ENCODE measurements at regions not wholly inside any gene's neighbourhood (a gene's known extent, or its start where the extent isn't known, plus 50 kb on each side); places are given as distances from the start of the nearest gene placed in this dataset.

DNA sequence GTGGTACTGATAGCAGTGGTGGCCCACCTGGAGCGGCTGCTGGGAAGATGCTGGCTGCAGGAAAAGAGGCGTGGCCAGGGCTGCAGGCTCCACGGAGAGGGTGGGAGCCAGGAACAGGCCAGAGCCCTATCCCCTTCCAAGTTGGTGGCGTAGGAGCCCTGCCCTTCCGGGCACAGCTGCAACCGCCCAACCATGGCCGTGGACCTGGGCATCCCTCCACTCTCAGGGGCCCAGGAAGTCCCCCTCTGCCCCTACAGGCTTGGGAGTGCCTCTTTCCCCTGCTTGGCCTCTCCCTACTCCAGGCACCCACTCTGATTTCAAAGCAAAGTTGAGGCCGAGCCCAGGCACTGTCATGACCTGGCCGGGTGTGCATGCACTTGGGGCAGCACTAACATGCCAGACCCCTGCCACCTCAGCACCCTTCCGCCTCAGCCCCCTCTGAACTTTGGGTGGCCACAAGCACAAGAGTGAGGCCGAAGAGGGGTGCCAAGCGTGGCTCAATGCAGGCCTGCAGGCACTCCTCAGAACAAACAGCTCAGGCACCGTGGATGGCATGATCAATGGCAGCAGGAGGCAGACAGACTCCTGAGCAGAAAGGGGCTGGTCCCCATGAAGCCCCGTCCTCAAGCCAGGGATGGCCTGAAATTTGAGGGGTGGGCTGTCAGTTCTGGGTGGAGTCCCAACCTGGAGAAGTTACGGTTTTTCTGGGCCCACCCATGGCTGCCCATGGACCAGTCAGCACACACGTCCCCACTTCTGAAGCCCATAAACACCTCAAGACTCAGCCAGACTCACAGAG is 164.9 kb upstream of the PRNP start:
- Histone ChIP-seq H3K4me3 (no peak overlapping the region), H3K27ac (0 out of 6 replicates have a peak overlapping the region, but pooled peaks of 1 of the 2 experiments have one; percentile 4), H3K9me3 (no peaks in the 10 kb centered on the region), H3K4me1 (no peaks in the 10 kb centered on the region), H3K4me2 (no peak overlapping the region)
- DNase-seq (ENCODE audit: low read depth in 1 of 2, low spot score in 1 of 2) (no peak), ATAC-seq (no peak), FAIRE-seq (no peak)
- CTCF ChIA-PET, result interaction anchor here (1.0 to 1.4 kb wide), 3 partner anchors 10 to 32 kb away, joined by 3 read pairs; no protein-coding TSS in a partner anchor
- POLR2A ChIA-PET, result no interaction called here
- 79% methylated on average over 16 of the region's 16 CpGs for WGBS (ENCODE audit: missing lambda C conversion rate)
- TF ChIP-seq ZFP36 (IDR thresholded peaks at IDR 0.05; ENCODE audit: borderline replicate concordance, partially characterized antibody) (no peak), CHD2 (IDR thresholded peaks at IDR 0.05; ENCODE audit: low read length, partially characterized antibody) (no peak)
- TF ChIP-seq, protein P1, sequence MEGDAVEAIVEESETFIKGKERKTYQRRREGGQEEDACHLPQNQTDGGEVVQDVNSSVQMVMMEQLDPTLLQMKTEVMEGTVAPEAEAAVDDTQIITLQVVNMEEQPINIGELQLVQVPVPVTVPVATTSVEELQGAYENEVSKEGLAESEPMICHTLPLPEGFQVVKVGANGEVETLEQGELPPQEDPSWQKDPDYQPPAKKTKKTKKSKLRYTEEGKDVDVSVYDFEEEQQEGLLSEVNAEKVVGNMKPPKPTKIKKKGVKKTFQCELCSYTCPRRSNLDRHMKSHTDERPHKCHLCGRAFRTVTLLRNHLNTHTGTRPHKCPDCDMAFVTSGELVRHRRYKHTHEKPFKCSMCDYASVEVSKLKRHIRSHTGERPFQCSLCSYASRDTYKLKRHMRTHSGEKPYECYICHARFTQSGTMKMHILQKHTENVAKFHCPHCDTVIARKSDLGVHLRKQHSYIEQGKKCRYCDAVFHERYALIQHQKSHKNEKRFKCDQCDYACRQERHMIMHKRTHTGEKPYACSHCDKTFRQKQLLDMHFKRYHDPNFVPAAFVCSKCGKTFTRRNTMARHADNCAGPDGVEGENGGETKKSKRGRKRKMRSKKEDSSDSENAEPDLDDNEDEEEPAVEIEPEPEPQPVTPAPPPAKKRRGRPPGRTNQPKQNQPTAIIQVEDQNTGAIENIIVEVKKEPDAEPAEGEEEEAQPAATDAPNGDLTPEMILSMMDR (IDR thresholded peaks at IDR 0.05), result no peak

- POLR2A ChIA-PET, result no interaction called here
- TF ChIP-seq SMC3 (IDR thresholded peaks at IDR 0.05), result peak; percentile 35; the same call in 1 of the 3 replicates
- no peak for TF ChIP-seq CHD2 (IDR thresholded peaks at IDR 0.05; ENCODE audit: low read length, partially characterized antibody)
- TF ChIP-seq JUNB (IDR thresholded peaks at IDR 0.05), result no peak
- TF ChIP-seq SREBF2 (IDR thresholded peaks at IDR 0.05), result no peak
- TF ChIP-seq, protein P2, sequence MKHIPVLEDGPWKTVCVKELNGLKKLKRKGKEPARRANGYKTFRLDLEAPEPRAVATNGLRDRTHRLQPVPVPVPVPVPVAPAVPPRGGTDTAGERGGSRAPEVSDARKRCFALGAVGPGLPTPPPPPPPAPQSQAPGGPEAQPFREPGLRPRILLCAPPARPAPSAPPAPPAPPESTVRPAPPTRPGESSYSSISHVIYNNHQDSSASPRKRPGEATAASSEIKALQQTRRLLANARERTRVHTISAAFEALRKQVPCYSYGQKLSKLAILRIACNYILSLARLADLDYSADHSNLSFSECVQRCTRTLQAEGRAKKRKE (CRISPR knock-in tag; IDR thresholded peaks at IDR 0.05; ENCODE audit: low read depth), result no peak
- TF ChIP-seq ZC3H11A (IDR thresholded peaks at IDR 0.05), result no peak
- TF ChIP-seq TP53 (CRISPR knock-in tag; IDR thresholded peaks at IDR 0.05), result no peak
- TF ChIP-seq HES2 (IDR thresholded peaks at IDR 0.05), result no peak
- TF ChIP-seq KDM1A (IDR thresholded peaks at IDR 0.05; ENCODE audit: low read depth), result no peak
- no peak for TF ChIP-seq MAFK (IDR thresholded peaks at IDR 0.05; ENCODE audit: partially characterized antibody)
- TF ChIP-seq EHF (CRISPR knock-in tag; IDR thresholded peaks at IDR 0.05), result no peak
- TF ChIP-seq FOXS1 (CRISPR knock-in tag; IDR thresholded peaks at IDR 0.05), result no peak
- TF ChIP-seq CBX8 (IDR thresholded peaks at IDR 0.05), result no peak
- peak; percentile 23 to 57; a peak in 3 of 5 replicates for TF ChIP-seq RAD21 (conservative IDR thresholded peaks at IDR 0.05 in 1 of 2, IDR thresholded peaks at IDR 0.05 in 1 of 2)
- TF ChIP-seq, protein P3, sequence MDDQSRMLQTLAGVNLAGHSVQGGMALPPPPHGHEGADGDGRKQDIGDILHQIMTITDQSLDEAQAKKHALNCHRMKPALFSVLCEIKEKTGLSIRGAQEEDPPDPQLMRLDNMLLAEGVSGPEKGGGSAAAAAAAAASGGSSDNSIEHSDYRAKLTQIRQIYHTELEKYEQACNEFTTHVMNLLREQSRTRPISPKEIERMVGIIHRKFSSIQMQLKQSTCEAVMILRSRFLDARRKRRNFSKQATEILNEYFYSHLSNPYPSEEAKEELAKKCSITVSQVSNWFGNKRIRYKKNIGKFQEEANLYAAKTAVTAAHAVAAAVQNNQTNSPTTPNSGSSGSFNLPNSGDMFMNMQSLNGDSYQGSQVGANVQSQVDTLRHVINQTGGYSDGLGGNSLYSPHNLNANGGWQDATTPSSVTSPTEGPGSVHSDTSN (IDR thresholded peaks at IDR 0.05), result no peak
- TF ChIP-seq HEYL (CRISPR knock-in tag; IDR thresholded peaks at IDR 0.05), result no peak
- TF ChIP-seq, protein P1 (IDR thresholded peaks at IDR 0.05), result peak; percentile 24; the same call in 1 of the 3 replicates
- no peak for TF ChIP-seq JUN (IDR thresholded peaks at IDR 0.05)
- TF ChIP-seq, protein P4, sequence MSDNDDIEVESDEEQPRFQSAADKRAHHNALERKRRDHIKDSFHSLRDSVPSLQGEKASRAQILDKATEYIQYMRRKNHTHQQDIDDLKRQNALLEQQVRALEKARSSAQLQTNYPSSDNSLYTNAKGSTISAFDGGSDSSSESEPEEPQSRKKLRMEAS (IDR thresholded peaks at IDR 0.05), result no peak
- no peak for TF ChIP-seq HDAC2 (IDR thresholded peaks at IDR 0.05)
- no peak for TF ChIP-seq NPAS2 (CRISPR knock-in tag; IDR thresholded peaks at IDR 0.05; ENCODE audit: borderline replicate concordance)
- TF ChIP-seq RCOR1 (IDR thresholded peaks at IDR 0.05; ENCODE audit: low read depth, low read length), result no peak
- TF ChIP-seq, protein P5, sequence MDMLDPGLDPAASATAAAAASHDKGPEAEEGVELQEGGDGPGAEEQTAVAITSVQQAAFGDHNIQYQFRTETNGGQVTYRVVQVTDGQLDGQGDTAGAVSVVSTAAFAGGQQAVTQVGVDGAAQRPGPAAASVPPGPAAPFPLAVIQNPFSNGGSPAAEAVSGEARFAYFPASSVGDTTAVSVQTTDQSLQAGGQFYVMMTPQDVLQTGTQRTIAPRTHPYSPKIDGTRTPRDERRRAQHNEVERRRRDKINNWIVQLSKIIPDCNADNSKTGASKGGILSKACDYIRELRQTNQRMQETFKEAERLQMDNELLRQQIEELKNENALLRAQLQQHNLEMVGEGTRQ (IDR thresholded peaks at IDR 0.05), result no peak
- TF ChIP-seq KDM5A (IDR thresholded peaks at IDR 0.05), result no peak
- TF ChIP-seq HOXB5 (CRISPR knock-in tag; IDR thresholded peaks at IDR 0.05), result no peak
- no peak for FAIRE-seq
- H3K4me1 ChIP-seq, result peaks cover 2% of the 10 kb centered on the region; the same call in 2 of the 3 replicates
- H3K9me3 ChIP-seq, result no peaks in the 10 kb centered on the region
- no peak overlapping the region for H3K4me3 ChIP-seq
- CTCF ChIA-PET, result interaction anchor here (1.4 kb wide), 1 partner anchor 48 kb away, joined by 4 read pairs; no protein-coding TSS in a partner anchor
- DNase-seq (ENCODE audit: low read depth in 1 of 2, low spot score in 1 of 2), result peak in 1 of 2 experiments; percentile 50
- 38% methylated on average over 2 of the region's 2 CpGs for WGBS (ENCODE audit: missing lambda C conversion rate)
- peak in 1 of 2 experiments; percentile 67; a peak in 2 of 6 replicates for ATAC-seq
- H3K4me2 ChIP-seq, result no peak overlapping the region
- H3K27ac ChIP-seq, result 0 out of 6 replicates have a peak overlapping the region, but pooled peaks of 1 of the 2 experiments have one; percentile 1
Measured at GRCh38 chr20:4519534-4519933, 166.7 kb upstream of the PRNP start.

Measured in A549 (cell line).